HepG2 (cell line): ENCODE measurements at regions not wholly inside any gene's neighbourhood (a gene's known extent, or its start where the extent isn't known, plus 50 kb on each side); places are given as distances from the start of the nearest gene placed in this dataset.

Experiments
- GABPA ChIP-seq, 2 experiments: IDR thresholded peaks; 2 replicates each; pipeline ENCODE4 v1.6.1; 2011 to 2016; ENCODE audit warnings: low read depth in 2 of 2, low read length in 1 of 2, missing biosample characterization in 1 of 2, missing genetic modification characterization in 1 of 2
- JUN ChIP-seq: sonication (generic); formaldehyde crosslinking; IDR thresholded peaks from 2 replicates; pipeline ENCODE4 v1.4.0; 2020; ENCODE audit warnings: mild to moderate bottlenecking, missing genetic modification reagents
- RXRA ChIP-seq: sonication (generic); formaldehyde crosslinking; IDR thresholded peaks from 2 replicates; pipeline ENCODE4 v1.5.1; 2020; ENCODE audit warnings: missing genetic modification reagents
- ZNF33A ChIP-seq: sonication (generic); formaldehyde crosslinking; IDR thresholded peaks from 2 replicates; pipeline ENCODE4 v1.5.1; 2020; ENCODE audit warnings: missing genetic modification reagents, mild to moderate bottlenecking, moderate library complexity, borderline replicate concordance
- ZNF510 ChIP-seq: sonication (generic); formaldehyde crosslinking; IDR thresholded peaks from 2 replicates; pipeline ENCODE4 v1.4.0; 2020; ENCODE audit warnings: low read depth, mild to moderate bottlenecking, missing genetic modification reagents
- TF ChIP-seq, protein P1 (sequence below): sonication (generic); formaldehyde crosslinking; IDR thresholded peaks from 2 replicates; pipeline ENCODE4 v1.5.0; 2020; ENCODE audit warnings: mild to moderate bottlenecking, missing genetic modification reagents, moderate library complexity

DNA sequence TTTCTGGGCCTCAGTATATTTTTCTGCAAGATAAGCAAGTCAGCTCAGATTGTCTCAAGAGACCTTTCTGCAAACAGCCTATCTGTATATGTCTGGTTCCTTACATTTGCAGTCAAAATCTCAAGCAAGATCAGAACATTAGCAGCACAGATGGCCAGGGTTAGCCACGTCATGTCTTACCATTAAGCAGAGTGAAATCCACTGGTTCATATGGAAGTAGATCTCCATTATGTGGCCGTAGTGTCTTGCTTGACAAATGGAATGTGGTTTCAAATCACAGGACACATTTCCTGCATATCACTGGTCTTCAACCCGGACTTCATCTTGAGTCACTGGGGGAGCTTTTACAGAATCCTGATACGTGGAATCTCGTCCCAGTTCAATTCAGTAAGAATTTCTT is 500.2 kb downstream of the FBXO15 start:
- TF ChIP-seq RXRA (CRISPR knock-in tag) (no peak), JUN (no peak), ZNF510 (CRISPR knock-in tag) (no peak), GABPA (IDR thresholded peaks at IDR 0.05; ENCODE audit: low read depth, low read length) (no peak), GABPA (CRISPR knock-in tag; IDR thresholded peaks at IDR 0.05; ENCODE audit: low read depth) (no peak), ZNF33A (CRISPR knock-in tag) (no peak)
- TF ChIP-seq, protein P1, sequence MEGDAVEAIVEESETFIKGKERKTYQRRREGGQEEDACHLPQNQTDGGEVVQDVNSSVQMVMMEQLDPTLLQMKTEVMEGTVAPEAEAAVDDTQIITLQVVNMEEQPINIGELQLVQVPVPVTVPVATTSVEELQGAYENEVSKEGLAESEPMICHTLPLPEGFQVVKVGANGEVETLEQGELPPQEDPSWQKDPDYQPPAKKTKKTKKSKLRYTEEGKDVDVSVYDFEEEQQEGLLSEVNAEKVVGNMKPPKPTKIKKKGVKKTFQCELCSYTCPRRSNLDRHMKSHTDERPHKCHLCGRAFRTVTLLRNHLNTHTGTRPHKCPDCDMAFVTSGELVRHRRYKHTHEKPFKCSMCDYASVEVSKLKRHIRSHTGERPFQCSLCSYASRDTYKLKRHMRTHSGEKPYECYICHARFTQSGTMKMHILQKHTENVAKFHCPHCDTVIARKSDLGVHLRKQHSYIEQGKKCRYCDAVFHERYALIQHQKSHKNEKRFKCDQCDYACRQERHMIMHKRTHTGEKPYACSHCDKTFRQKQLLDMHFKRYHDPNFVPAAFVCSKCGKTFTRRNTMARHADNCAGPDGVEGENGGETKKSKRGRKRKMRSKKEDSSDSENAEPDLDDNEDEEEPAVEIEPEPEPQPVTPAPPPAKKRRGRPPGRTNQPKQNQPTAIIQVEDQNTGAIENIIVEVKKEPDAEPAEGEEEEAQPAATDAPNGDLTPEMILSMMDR = no peak
